CD8-positive, alpha-beta memory T cell (primary cell): ENCODE measurements at regions not wholly inside any gene's neighbourhood (a gene's known extent, or its start where the extent isn't known, plus 50 kb on each side); places are given as distances from the start of the nearest gene placed in this dataset.

Experiments
- CTCF ChIA-PET: fragments of 350-600 bp; sonication (Branson Sonifier 250); formaldehyde crosslinking; loops from one replicate; lab custom pipeline; 2021; ENCODE audit warnings: antibody characterized with exemption; lab: Charles Lee
- POLR2A ChIA-PET: fragments of 350-600 bp; sonication (Branson Sonifier 250); formaldehyde crosslinking; loops from one replicate; lab custom pipeline; 2021; ENCODE audit warnings: antibody characterized with exemption; lab: Charles Lee
- DNase-seq, 5 donors: peaks; one replicate each; pipeline versions ENCODE4 v3.0.0 to v3.0.0-alpha.2; 2020 to 2022; ENCODE audit warnings: mixed read lengths in 1 of 5
- H3K27ac ChIP-seq: one replicate; pipeline ENCODE4 v1.7.0; 2013; ENCODE audit warnings: low read depth, mild to moderate bottlenecking, low read length, moderate library complexity
- H3K27me3 ChIP-seq: 2 replicates; pipeline ENCODE4 v1.7.0; 2013; ENCODE audit warnings: low read length, mild to moderate bottlenecking; ENCODE audit not compliant: insufficient read depth, poor library complexity, severe bottlenecking
- H3K36me3 ChIP-seq: 2 replicates; pipeline ENCODE4 v1.7.0; 2013; ENCODE audit warnings: mild to moderate bottlenecking, low read length, moderate library complexity; ENCODE audit not compliant: insufficient read depth
- H3K4me1 ChIP-seq: 2 replicates; pipeline ENCODE4 v1.7.0; 2013; ENCODE audit warnings: mild to moderate bottlenecking, low read length, moderate library complexity; ENCODE audit not compliant: insufficient read depth
- H3K4me3 ChIP-seq: 2 replicates; pipeline ENCODE4 v1.7.0; 2013; ENCODE audit warnings: mild to moderate bottlenecking, low read length
- H3K9me3 ChIP-seq: 2 replicates; pipeline ENCODE4 v1.7.0; 2013; ENCODE audit warnings: mild to moderate bottlenecking, low read length
- H3K27ac Mint-ChIP-seq, 8 donors: one replicate each; pipeline ENCODE4 v1.8.0; 2020 to 2021; ENCODE audit warnings: mixed read lengths in 8 of 8, mild to moderate bottlenecking in 6 of 8, inconsistent platforms in 3 of 8, moderate library complexity in 3 of 8
- H3K27me3 Mint-ChIP-seq, 2 donors: one replicate each; pipeline ENCODE4 v1.8.0; 2020 to 2021; ENCODE audit warnings: mixed read lengths in 2 of 2, mild to moderate bottlenecking in 1 of 2, moderate library complexity in 1 of 2
- H3K36me3 Mint-ChIP-seq, 3 donors: one replicate each; pipeline ENCODE4 v1.8.0; 2020 to 2021; ENCODE audit warnings: mixed read lengths in 3 of 3, inconsistent platforms in 1 of 3, mild to moderate bottlenecking in 1 of 3
- H3K4me1 Mint-ChIP-seq, 3 donors: one replicate each; pipeline ENCODE4 v1.8.0; 2020 to 2021; ENCODE audit warnings: mixed read lengths in 3 of 3, inconsistent platforms in 1 of 3, mild to moderate bottlenecking in 1 of 3
- H3K4me3 Mint-ChIP-seq, 7 donors: one replicate each; pipeline ENCODE4 v1.8.0; 2020 to 2021; ENCODE audit warnings: mixed read lengths in 7 of 7, mild to moderate bottlenecking in 6 of 7, moderate library complexity in 4 of 7, inconsistent platforms in 2 of 7
- H3K9me3 Mint-ChIP-seq, 5 donors: one replicate each; pipeline ENCODE4 v1.8.0; 2020 to 2022; ENCODE audit warnings: mixed read lengths in 5 of 5, mild to moderate bottlenecking in 3 of 5, moderate library complexity in 2 of 5, inconsistent platforms in 1 of 5

DNA sequence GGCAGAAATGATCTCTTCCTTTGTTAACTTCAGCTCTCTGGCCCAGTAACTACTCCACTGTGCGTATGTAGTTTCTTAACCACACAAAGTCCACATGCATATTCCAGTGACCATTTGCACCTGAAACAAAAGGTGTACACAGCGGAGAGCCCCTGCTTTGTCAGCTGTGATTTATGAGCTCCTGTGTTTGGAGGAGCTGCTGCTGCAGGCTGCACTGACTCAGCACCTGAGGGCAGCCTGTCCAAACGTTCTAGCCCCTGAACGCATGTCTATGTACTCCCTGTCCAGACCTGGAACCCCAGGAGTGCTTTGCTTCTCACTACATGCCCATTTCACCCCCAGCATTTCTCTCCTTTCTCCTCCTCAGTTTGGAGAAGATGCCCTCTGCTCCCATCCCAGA lies 216.1 kb downstream of the ABCC12 start:
- H3K4me3 Mint-ChIP-seq = peak overlapping the region in 1 of 7 donors; percentile 15
- peaks cover 0 to 4% (median 0%) of the 10 kb centered on the region in 5 donors for H3K9me3 Mint-ChIP-seq
- no peak overlapping the region for H3K4me3 ChIP-seq
- no peaks in the 10 kb centered on the region for H3K36me3 Mint-ChIP-seq
- POLR2A ChIA-PET = no interaction called here
- H3K4me1 ChIP-seq = no peaks in the 10 kb centered on the region
- H3K27ac ChIP-seq = no peak overlapping the region
- no peak overlapping the region for H3K27ac Mint-ChIP-seq
- no peaks in the 10 kb centered on the region for H3K27me3 ChIP-seq
- no peak for DNase-seq
- no peaks in the 10 kb centered on the region for H3K36me3 ChIP-seq
- no peaks in the 10 kb centered on the region for H3K9me3 ChIP-seq
- no peaks in the 10 kb centered on the region for H3K4me1 Mint-ChIP-seq
- H3K27me3 Mint-ChIP-seq = peaks cover 7 to 11% of the 10 kb centered on the region in 2 donors
- CTCF ChIA-PET = no interaction called here

- H3K9me3 Mint-ChIP-seq = peaks cover 0 to 4% (median 0%) of the 10 kb centered on the region in 5 donors
- H3K4me1 Mint-ChIP-seq = no peaks in the 10 kb centered on the region
- H3K36me3 ChIP-seq = no peaks in the 10 kb centered on the region
- no peak overlapping the region for H3K4me3 Mint-ChIP-seq
- H3K27ac ChIP-seq = no peak overlapping the region
- CTCF ChIA-PET = no interaction called here
- DNase-seq = no peak
- H3K27ac Mint-ChIP-seq = no peak overlapping the region
- H3K36me3 Mint-ChIP-seq = no peaks in the 10 kb centered on the region
- H3K9me3 ChIP-seq = no peaks in the 10 kb centered on the region
- no peak overlapping the region for H3K4me3 ChIP-seq
- H3K4me1 ChIP-seq = no peaks in the 10 kb centered on the region
- no peaks in the 10 kb centered on the region for H3K27me3 ChIP-seq
- POLR2A ChIA-PET = no interaction called here
- H3K27me3 Mint-ChIP-seq = peaks cover 7 to 11% of the 10 kb centered on the region in 2 donors
These were observed 217.5 kb downstream of the ABCC12 start for GRCh38 chr16:47938272-47938671.

GRCh38 chr16:47928008-47928407 lies 227.8 kb downstream of the ABCC12 start:
- no peaks in the 10 kb centered on the region for H3K4me1 Mint-ChIP-seq
- Histone ChIP-seq H3K27me3 (no peaks in the 10 kb centered on the region), H3K4me1 (no peaks in the 10 kb centered on the region)

GRCh38 chr16:47927330-47927729 lies 228.5 kb downstream of the ABCC12 start:
- Histone ChIP-seq H3K36me3 (no peaks in the 10 kb centered on the region), H3K27me3 (no peaks in the 10 kb centered on the region), H3K4me1 (no peaks in the 10 kb centered on the region), H3K4me3 (no peak overlapping the region), H3K27ac (no peak overlapping the region), H3K9me3 (no peaks in the 10 kb centered on the region)
- Mint-ChIP-seq H3K9me3 (no peaks in the 10 kb centered on the region), H3K27ac (no peak overlapping the region), H3K4me3 (no peak overlapping the region), H3K36me3 (no peaks in the 10 kb centered on the region), H3K27me3 (peaks cover 0 to 3% of the 10 kb centered on the region in 2 donors), H3K4me1 (no peaks in the 10 kb centered on the region)
- POLR2A ChIA-PET = no interaction called here
- CTCF ChIA-PET = no interaction called here
- DNase-seq = no peak

More at GRCh38 chr16:47928008-47928407, 227.8 kb downstream of the ABCC12 start:
- ChIA-PET POLR2A (no interaction called here), CTCF (no interaction called here)
- Mint-ChIP-seq H3K4me3 (no peak overlapping the region), H3K36me3 (no peaks in the 10 kb centered on the region), H3K27me3 (peaks cover 0 to 3% of the 10 kb centered on the region in 2 donors), H3K27ac (no peak overlapping the region), H3K9me3 (peaks cover 0 to 2% (median 0%) of the 10 kb centered on the region in 5 donors)
- H3K4me3 ChIP-seq = no peak overlapping the region
- H3K27ac ChIP-seq = no peak overlapping the region
- H3K36me3 ChIP-seq = no peaks in the 10 kb centered on the region
- no peaks in the 10 kb centered on the region for H3K9me3 ChIP-seq
- no peak for DNase-seq

DNA sequence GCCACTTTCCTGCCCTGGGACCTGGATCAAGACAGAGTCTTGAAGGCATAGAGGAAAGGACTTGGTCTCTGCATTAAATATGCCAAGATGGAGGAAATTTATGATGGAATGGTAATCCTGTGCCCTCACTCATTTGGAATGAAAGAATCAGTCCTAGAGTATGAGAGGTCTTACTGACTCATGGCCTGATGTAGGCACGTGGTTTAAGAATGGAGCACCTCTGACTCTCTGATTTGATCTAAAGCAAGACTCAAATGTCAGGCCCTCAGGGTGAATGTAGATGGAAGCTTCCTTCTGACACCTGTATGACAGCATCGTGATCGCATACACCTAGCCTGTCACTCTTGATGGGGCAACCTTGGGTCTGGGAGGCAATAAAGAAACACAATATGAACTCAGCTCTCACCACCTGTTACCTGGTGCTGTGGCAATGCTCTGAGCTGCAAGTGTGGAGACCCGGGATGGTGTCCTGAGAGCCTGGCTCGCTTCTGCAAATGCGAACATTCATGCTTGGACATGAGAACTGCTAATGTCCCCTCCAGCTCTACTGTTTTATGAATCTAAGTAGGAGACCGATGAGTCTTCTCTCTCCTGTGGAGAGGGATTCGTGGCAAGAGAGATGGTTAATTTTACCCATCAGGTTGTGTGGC lies 229.9 kb downstream of the ABCC12 start:
- no peaks in the 10 kb centered on the region for H3K4me1 Mint-ChIP-seq
- POLR2A ChIA-PET = no interaction called here
- Histone ChIP-seq H3K27ac (no peak overlapping the region), H3K27me3 (no peaks in the 10 kb centered on the region), H3K9me3 (no peaks in the 10 kb centered on the region), H3K36me3 (no peaks in the 10 kb centered on the region), H3K4me1 (no peaks in the 10 kb centered on the region), H3K4me3 (no peak overlapping the region)
- H3K27ac Mint-ChIP-seq = no peak overlapping the region
- peaks cover 0 to 3% of the 10 kb centered on the region in 2 donors for H3K27me3 Mint-ChIP-seq
- CTCF ChIA-PET = no interaction called here
- DNase-seq = no peak
- H3K9me3 Mint-ChIP-seq = no peaks in the 10 kb centered on the region
- no peaks in the 10 kb centered on the region for H3K36me3 Mint-ChIP-seq
- H3K4me3 Mint-ChIP-seq = no peak overlapping the region

DNA sequence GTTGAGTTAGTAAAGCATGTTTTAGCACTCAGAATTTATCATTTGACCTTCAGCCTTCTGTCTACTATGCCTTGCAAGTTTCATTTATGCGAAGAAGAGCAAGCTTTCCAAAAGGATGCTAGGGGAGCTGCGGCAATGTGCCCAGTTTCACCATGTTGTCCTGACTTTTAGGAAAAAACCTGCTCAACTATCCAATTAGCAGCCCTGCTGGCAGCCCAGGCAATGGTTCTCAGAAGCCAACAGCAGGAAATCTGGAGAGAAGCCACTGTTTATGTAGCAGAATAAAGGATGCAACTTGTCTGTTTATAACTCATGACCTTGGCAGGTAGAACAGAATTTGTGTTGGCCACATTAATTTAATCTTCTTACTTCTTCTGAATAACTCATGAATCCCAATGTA lies 230.8 kb downstream of the ABCC12 start:
- Mint-ChIP-seq H3K9me3 (no peaks in the 10 kb centered on the region), H3K36me3 (no peaks in the 10 kb centered on the region), H3K27ac (no peak overlapping the region), H3K27me3 (peaks cover 0 to 3% of the 10 kb centered on the region in 2 donors), H3K4me1 (no peaks in the 10 kb centered on the region), H3K4me3 (no peak overlapping the region)
- Histone ChIP-seq H3K4me1 (no peaks in the 10 kb centered on the region), H3K27me3 (no peaks in the 10 kb centered on the region), H3K9me3 (no peaks in the 10 kb centered on the region), H3K4me3 (no peak overlapping the region), H3K36me3 (no peaks in the 10 kb centered on the region), H3K27ac (no peak overlapping the region)
- no peak for DNase-seq
- ChIA-PET CTCF (no interaction called here), POLR2A (no interaction called here)

DNA sequence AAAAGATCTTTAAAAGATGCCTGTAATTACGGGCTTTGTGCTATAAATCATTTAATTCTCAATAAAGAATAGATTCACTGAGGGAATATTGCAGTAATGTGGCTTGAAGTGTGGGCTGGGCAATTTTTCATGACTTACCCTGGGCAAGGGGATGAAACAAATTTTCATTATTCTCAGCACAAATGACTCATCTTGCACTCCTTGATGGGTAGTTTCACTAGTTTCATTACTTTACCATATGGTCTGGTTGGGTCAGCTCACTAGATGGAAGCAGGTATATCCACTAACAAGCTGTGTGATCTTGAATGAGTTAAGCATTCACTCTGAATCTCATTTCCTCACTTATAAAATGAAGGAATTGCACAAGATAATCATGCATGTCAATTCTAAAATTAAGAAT lies 234.3 kb downstream of the ABCC12 start:
- no peak overlapping the region for H3K27ac Mint-ChIP-seq
- Histone ChIP-seq H3K4me1 (no peaks in the 10 kb centered on the region), H3K4me3 (no peak overlapping the region), H3K9me3 (no peaks in the 10 kb centered on the region), H3K36me3 (no peaks in the 10 kb centered on the region), H3K27me3 (no peaks in the 10 kb centered on the region), H3K27ac (no peak overlapping the region)
- no peak for DNase-seq
- ChIA-PET POLR2A (no interaction called here), CTCF (no interaction called here)
- no peaks in the 10 kb centered on the region for H3K9me3 Mint-ChIP-seq
- no peak overlapping the region for H3K4me3 Mint-ChIP-seq
- H3K36me3 Mint-ChIP-seq = no peaks in the 10 kb centered on the region
- H3K4me1 Mint-ChIP-seq = no peaks in the 10 kb centered on the region
- peaks cover 0 to 3% of the 10 kb centered on the region in 2 donors for H3K27me3 Mint-ChIP-seq

GRCh38 chr16:47920709-47921108 lies 235.1 kb downstream of the ABCC12 start:
- Mint-ChIP-seq H3K4me3 (no peak overlapping the region), H3K36me3 (no peaks in the 10 kb centered on the region), H3K9me3 (peaks cover 0 to 2% (median 0%) of the 10 kb centered on the region in 5 donors), H3K27me3 (peaks cover 0 to 3% of the 10 kb centered on the region in 2 donors), H3K27ac (no peak overlapping the region), H3K4me1 (no peaks in the 10 kb centered on the region)
- H3K4me3 ChIP-seq = no peak overlapping the region
- no peak overlapping the region for H3K27ac ChIP-seq
- no peaks in the 10 kb centered on the region for H3K27me3 ChIP-seq
- H3K36me3 ChIP-seq = no peaks in the 10 kb centered on the region
- no peak for DNase-seq
- ChIA-PET POLR2A (no interaction called here), CTCF (no interaction called here)
- no peaks in the 10 kb centered on the region for H3K4me1 ChIP-seq
- H3K9me3 ChIP-seq = no peaks in the 10 kb centered on the region
